Left lung (tissue), 4 donors: ENCODE measurements at regions not wholly inside any gene's neighbourhood (a gene's known extent, or its start where the extent isn't known, plus 50 kb on each side); places are given as distances from the start of the nearest gene placed in this dataset.
A peak's percentile ranks its signal among the peaks of the same experiment; 100 is the strongest.
"Not testable (repeated sequence)": the region's sequence is repeated elsewhere in the genome, so short reads cannot be mapped to it uniquely, and the experiment has no call there.

ENCODE experiments used
- ATAC-seq: fragments of 200-7000 bp; cut with Tn5 transposase; one replicate; pipeline ENCODE4 v1.9.1; 2020; ENCODE audit warnings: moderate library complexity
- DNase-seq, 4 donors: peaks; one replicate each; pipeline ENCODE4 v3.0.0-alpha.2; 2013 to 2020
- H3K27ac ChIP-seq, 2 donors: fragments of 200-600 bp; sonication (generic) in 1 of 2; one replicate each; pipeline versions ENCODE4 v1.5.0 to v1.8.0; 2020 to 2021
- H3K27me3 ChIP-seq, 2 donors: fragments of 200-600 bp; sonication (generic) in 1 of 2; one replicate each; pipeline versions ENCODE4 v1.5.0 to v1.8.0; 2020 to 2021
- H3K36me3 ChIP-seq, 2 donors: fragments of 200-600 bp; sonication (generic) in 1 of 2; one replicate each; pipeline versions ENCODE4 v1.5.0 to v1.8.0; 2020 to 2021
- H3K4me1 ChIP-seq, 2 donors: fragments of 200-600 bp; one replicate each; pipeline ENCODE4 v1.8.0; 2021
- H3K4me3 ChIP-seq, 2 donors: fragments of 200-600 bp; sonication (generic) in 1 of 2; one replicate each; pipeline versions ENCODE4 v1.5.0 to v1.8.0; 2020 to 2021; ENCODE audit warnings: mild to moderate bottlenecking in 1 of 2
- H3K9me3 ChIP-seq, 2 donors: fragments of 200-600 bp; sonication (generic) in 1 of 2; one replicate each; pipeline versions ENCODE4 v1.5.0 to v1.8.0; 2020 to 2021
- intact Hi-C, 2 donors: fragments of 100-400 bp; cut with DNase I; formaldehyde crosslinking; loops; one replicate each; pipeline versions ENCODE4 v1.11.2 to v1.14.2; 2022
- TF ChIP-seq, protein P1 (sequence below), 2 donors: fragments of 200-600 bp; sonication (generic) in 1 of 2; IDR thresholded peaks; one replicate each; pipeline versions ENCODE4 v1.5.0 to v1.8.0; 2021; ENCODE audit warnings: antibody characterized with exemption in 2 of 2
- donor health status: DM: no; HTN: yes; CAD: no.
- donor health status: DM: no; HTN: no; CAD: no.

DNA sequence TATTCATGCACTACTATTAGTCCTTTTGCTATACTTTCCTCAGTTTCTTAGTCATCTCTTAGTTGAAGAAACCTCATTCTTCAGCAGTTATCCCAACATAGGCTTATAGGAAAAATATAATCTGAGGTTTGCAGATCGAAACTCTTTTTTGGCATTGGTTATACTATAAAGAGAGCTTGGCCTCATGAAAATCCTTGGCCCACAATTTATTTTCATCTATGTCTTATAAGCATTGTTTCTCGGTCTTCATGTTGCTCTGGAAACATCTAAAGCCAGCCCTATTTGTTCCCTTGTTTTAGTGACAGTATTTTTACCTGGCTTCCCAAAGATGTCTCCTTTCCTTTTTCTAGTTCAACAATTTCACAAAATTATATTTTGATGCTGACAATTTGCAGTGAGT lies 345.1 kb upstream of the PRKCQ start:
- TF ChIP-seq, protein P1, sequence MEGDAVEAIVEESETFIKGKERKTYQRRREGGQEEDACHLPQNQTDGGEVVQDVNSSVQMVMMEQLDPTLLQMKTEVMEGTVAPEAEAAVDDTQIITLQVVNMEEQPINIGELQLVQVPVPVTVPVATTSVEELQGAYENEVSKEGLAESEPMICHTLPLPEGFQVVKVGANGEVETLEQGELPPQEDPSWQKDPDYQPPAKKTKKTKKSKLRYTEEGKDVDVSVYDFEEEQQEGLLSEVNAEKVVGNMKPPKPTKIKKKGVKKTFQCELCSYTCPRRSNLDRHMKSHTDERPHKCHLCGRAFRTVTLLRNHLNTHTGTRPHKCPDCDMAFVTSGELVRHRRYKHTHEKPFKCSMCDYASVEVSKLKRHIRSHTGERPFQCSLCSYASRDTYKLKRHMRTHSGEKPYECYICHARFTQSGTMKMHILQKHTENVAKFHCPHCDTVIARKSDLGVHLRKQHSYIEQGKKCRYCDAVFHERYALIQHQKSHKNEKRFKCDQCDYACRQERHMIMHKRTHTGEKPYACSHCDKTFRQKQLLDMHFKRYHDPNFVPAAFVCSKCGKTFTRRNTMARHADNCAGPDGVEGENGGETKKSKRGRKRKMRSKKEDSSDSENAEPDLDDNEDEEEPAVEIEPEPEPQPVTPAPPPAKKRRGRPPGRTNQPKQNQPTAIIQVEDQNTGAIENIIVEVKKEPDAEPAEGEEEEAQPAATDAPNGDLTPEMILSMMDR (IDR thresholded peaks at IDR 0.05) = no peak
- ATAC-seq (no peak), DNase-seq (no peak)
- H3K36me3 ChIP-seq = no peaks in the 10 kb centered on the region
- no peaks in the 10 kb centered on the region for H3K9me3 ChIP-seq
- H3K27me3 ChIP-seq = peaks cover 0 to 10% of the 10 kb centered on the region in 2 donors
- H3K27ac ChIP-seq = no peak overlapping the region
- peaks cover 0 to 34% of the 10 kb centered on the region in 2 donors for H3K4me1 ChIP-seq
- no peak overlapping the region for H3K4me3 ChIP-seq
- intact Hi-C loops = no loop called here

DNA sequence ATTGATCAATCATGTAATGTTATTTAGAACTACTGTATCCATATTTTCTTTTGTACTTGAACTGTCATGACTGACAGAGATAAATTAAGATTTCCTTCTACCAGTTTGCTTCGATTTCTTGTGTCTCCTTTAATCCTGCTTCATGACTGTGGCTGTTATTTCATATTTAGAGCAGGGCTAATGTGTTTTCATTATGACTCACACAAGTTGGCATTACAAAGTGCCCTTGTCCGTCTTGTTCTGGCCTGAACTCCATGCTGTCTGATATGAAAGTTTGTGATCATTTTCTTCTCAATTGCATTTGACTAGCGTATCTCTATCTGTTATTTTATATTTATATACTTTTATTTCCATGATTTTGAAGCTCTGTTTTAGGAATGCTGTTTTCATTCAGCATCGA lies 344.1 kb upstream of the PRKCQ start:
- Histone ChIP-seq H3K4me1 (peaks cover 0 to 34% of the 10 kb centered on the region in 2 donors), H3K27ac (no peak overlapping the region), H3K27me3 (peaks cover 0 to 11% of the 10 kb centered on the region in 2 donors), H3K4me3 (no peak overlapping the region), H3K36me3 (no peaks in the 10 kb centered on the region), H3K9me3 (no peaks in the 10 kb centered on the region)
- ATAC-seq = no peak
- no peak for DNase-seq
- intact Hi-C loops = no loop called here
- TF ChIP-seq, protein P1 (IDR thresholded peaks at IDR 0.05) = no peak

GRCh38 chr10:6921026-6921425 lies 340.9 kb upstream of the PRKCQ start:
- H3K27me3 ChIP-seq = peaks cover 0 to 11% of the 10 kb centered on the region in 2 donors
- ATAC-seq, H3K9me3 ChIP-seq, H3K36me3 ChIP-seq, H3K27ac ChIP-seq, intact Hi-C loops, DNase-seq, H3K4me3 ChIP-seq: not testable (repeated sequence)
- peaks cover 0 to 16% of the 10 kb centered on the region in 2 donors for H3K4me1 ChIP-seq

DNA sequence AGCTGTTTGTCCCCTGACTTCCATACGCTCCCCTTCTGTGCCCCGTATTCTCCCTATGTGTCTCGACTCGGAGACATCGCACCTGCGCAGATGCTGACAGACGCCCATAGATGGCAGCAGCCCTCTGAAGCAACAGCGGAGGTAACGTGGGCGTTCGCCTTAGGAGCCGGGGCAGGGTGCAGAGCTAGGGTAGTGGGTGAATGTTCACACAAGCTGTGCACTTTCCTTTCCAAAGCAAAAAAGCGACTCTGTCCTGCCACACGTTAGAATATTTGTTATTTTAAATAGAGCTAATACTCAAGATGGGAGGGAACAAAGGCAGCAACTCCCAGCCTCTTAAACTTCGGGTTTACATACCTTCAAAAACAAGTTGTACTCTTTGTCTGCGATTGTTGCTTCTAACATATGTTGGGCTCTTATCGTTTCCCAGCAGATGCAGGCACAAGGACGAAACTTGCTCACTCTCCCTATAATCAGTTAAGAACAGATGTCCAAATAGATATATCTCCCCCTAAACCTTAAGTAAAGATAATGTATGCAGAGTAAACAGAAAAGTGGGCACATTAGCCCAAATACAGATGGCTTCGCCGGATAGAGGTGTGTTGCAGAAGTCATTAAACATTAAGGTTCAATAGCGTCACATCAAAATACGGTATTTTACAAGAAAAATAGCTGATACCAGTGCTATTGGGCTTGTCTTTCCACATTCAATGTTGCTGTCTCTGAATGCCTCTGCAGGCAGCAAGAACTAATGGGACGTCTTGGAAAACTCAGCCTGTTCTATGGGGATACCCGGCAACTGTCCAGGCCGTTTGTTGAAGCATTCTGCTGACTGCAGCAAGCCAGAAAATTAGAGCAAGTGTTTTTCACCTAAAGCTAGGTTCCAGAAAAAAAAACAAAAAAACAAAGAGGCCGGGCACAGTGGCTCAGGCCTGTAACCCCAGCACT lies 340.3 kb upstream of the PRKCQ start:
- intact Hi-C loops = no loop called here
- no peaks in the 10 kb centered on the region for H3K36me3 ChIP-seq
- no peak overlapping the region for H3K4me3 ChIP-seq
- H3K9me3 ChIP-seq = no peaks in the 10 kb centered on the region
- peaks cover 0 to 11% of the 10 kb centered on the region in 2 donors for H3K27me3 ChIP-seq
- no peak overlapping the region for H3K27ac ChIP-seq
- ATAC-seq (peak; percentile 98), DNase-seq (peak; percentile 24 to 90 (median 72))
- peaks cover 0 to 15% of the 10 kb centered on the region in 2 donors for H3K4me1 ChIP-seq
- TF ChIP-seq, protein P1 (IDR thresholded peaks at IDR 0.05) = peak; percentile 43 to 52

DNA sequence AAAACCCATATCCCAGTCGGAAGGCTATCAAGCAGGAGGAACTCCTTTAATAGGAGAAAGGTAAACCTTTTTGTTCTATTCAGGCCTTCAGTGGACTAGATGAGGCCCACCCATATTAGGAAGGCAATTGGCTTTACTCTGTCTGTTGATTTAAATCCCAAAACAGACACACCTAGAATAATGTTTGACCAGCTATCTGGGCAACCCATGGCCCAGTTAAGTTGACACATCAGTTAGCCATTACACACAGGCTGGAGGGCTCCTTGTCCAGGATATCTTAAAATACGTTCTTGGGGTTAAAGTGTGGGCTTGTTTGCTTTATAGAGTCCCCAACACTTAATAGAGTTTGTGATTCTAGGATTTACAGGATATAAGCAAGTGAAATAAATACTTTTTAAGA lies 339.0 kb upstream of the PRKCQ start:
- H3K4me1 ChIP-seq = peaks cover 0 to 15% of the 10 kb centered on the region in 2 donors
- intact Hi-C loops = loop anchor here in 1 of 2 donors (10.0 kb wide), 1 partner anchor 496 kb away; the partner anchor contains the start of gene SFMBT2
- H3K4me3 ChIP-seq = no peak overlapping the region
- H3K27ac ChIP-seq = no peak overlapping the region
- peaks cover 0 to 11% of the 10 kb centered on the region in 2 donors for H3K27me3 ChIP-seq
- ATAC-seq (no peak), DNase-seq (no peak)
- H3K36me3 ChIP-seq = no peaks in the 10 kb centered on the region
- no peaks in the 10 kb centered on the region for H3K9me3 ChIP-seq
- TF ChIP-seq, protein P1 (IDR thresholded peaks at IDR 0.05) = no peak
